GM18502 (cell line): ENCODE measurements at regions not wholly inside any gene's neighbourhood (a gene's known extent, or its start where the extent isn't known, plus 50 kb on each side); places are given as distances from the start of the nearest gene placed in this dataset.

ENCODE experiments used
- ATAC-seq: cut with Tn5 transposase; IDR thresholded peaks from one replicate; pipeline ENCODE4 v1.9.1; 2021; ENCODE audit warnings: mild to moderate bottlenecking; ENCODE audit not compliant: unreplicated experiment, poor library complexity

- ATAC-seq: no peak
Observed at GRCh38 chr3:6508410-6508759, 352.5 kb upstream of the GRM7 start.

- ATAC-seq: no peak
Observed at GRCh38 chr3:6509576-6509975, 351.3 kb upstream of the GRM7 start.

GRCh38 chr3:6510713-6511112 is 350.2 kb upstream of the GRM7 start:
- no peak for ATAC-seq

GRCh38 chr3:6512172-6512800 is 348.6 kb upstream of the GRM7 start:
- ATAC-seq: no peak

GRCh38 chr3:6516143-6516542 is 344.8 kb upstream of the GRM7 start:
- no peak for ATAC-seq

- ATAC-seq: no peak
Observed at GRCh38 chr3:6516694-6517093, 344.2 kb upstream of the GRM7 start.

GRCh38 chr3:6518709-6519345 is 342.1 kb upstream of the GRM7 start:
- no peak for ATAC-seq

GRCh38 chr3:6521369-6522113 is 339.4 kb upstream of the GRM7 start:
- no peak for ATAC-seq

- ATAC-seq: no peak
Observed at GRCh38 chr3:6522191-6522590, 338.7 kb upstream of the GRM7 start.

GRCh38 chr3:6523043-6523442 is 337.9 kb upstream of the GRM7 start:
- ATAC-seq: no peak

GRCh38 chr3:6524479-6524878 is 336.4 kb upstream of the GRM7 start:
- no peak for ATAC-seq

- ATAC-seq: no peak
Observed at GRCh38 chr3:6526321-6526720, 334.6 kb upstream of the GRM7 start.

GRCh38 chr3:6526861-6527260 is 334.1 kb upstream of the GRM7 start:
- ATAC-seq: no peak

- peak; percentile 43 for ATAC-seq
Observed at GRCh38 chr3:6528951-6529350, 332.0 kb upstream of the GRM7 start.

GRCh38 chr3:6531153-6531552 is 329.8 kb upstream of the GRM7 start:
- no peak for ATAC-seq

- no peak for ATAC-seq
Observed at GRCh38 chr3:6532101-6532500, 328.8 kb upstream of the GRM7 start.

- no peak for ATAC-seq
Observed at GRCh38 chr3:6540981-6541380, 319.9 kb upstream of the GRM7 start.

- ATAC-seq: no peak
Observed at GRCh38 chr3:6542795-6543194, 318.1 kb upstream of the GRM7 start.

- no peak for ATAC-seq
Observed at GRCh38 chr3:6549296-6549695, 311.6 kb upstream of the GRM7 start.

- no peak for ATAC-seq
Observed at GRCh38 chr3:6551165-6551564, 309.8 kb upstream of the GRM7 start.

GRCh38 chr3:6560259-6560658 is 300.7 kb upstream of the GRM7 start:
- no peak for ATAC-seq

GRCh38 chr3:6567241-6567640 is 293.7 kb upstream of the GRM7 start:
- ATAC-seq: no peak
